CD4-positive, alpha-beta memory T cell (primary cell): ENCODE measurements at regions not wholly inside any gene's neighbourhood (a gene's known extent, or its start where the extent isn't known, plus 50 kb on each side); places are given as distances from the start of the nearest gene placed in this dataset.

Experiments
- CTCF ChIA-PET: fragments of 350-600 bp; sonication (Branson Sonifier 250); formaldehyde crosslinking; loops from one replicate; lab custom pipeline; 2021; ENCODE audit warnings: inconsistent platforms; ENCODE audit not compliant: partially characterized antibody; lab: Charles Lee
- POLR2A ChIA-PET: fragments of 350-600 bp; sonication (Branson Sonifier 250); formaldehyde crosslinking; loops from one replicate; lab custom pipeline; 2021; ENCODE audit not compliant: partially characterized antibody; lab: Charles Lee
- DNase-seq, 5 donors: peaks; one replicate each; pipeline versions ENCODE4 v3.0.0 to v3.0.0-alpha.2; 2020 to 2022; ENCODE audit warnings: mixed read lengths in 1 of 5
- H3K27ac ChIP-seq: one replicate; pipeline ENCODE4 v1.7.0; 2013; ENCODE audit warnings: low read depth, low read length
- H3K27me3 ChIP-seq: 2 replicates; pipeline ENCODE4 v1.7.0; 2013; ENCODE audit warnings: mild to moderate bottlenecking, low read length, moderate library complexity; ENCODE audit not compliant: insufficient read depth
- H3K36me3 ChIP-seq: 2 replicates; pipeline ENCODE4 v1.7.0; 2013; ENCODE audit warnings: mild to moderate bottlenecking, low read length, moderate library complexity; ENCODE audit not compliant: insufficient read depth
- H3K4me1 ChIP-seq: 2 replicates; pipeline ENCODE4 v1.7.0; 2013; ENCODE audit warnings: mild to moderate bottlenecking, low read length, moderate library complexity; ENCODE audit not compliant: insufficient read depth
- H3K4me3 ChIP-seq, 2 donors: one replicate each; pipeline ENCODE4 v1.7.0; 2013; ENCODE audit warnings: low read length in 2 of 2, mild to moderate bottlenecking in 1 of 2
- H3K9me3 ChIP-seq, 2 donors: one replicate each; pipeline ENCODE4 v1.7.0; 2013; ENCODE audit warnings: low read length in 2 of 2, control low read depth in 1 of 2; ENCODE audit not compliant: control insufficient read depth in 1 of 2
- H3K27ac Mint-ChIP-seq, 7 donors: one replicate each; pipeline ENCODE4 v1.8.0; 2020 to 2021; ENCODE audit warnings: mixed read lengths in 7 of 7, mild to moderate bottlenecking in 6 of 7, inconsistent platforms in 3 of 7, moderate library complexity in 3 of 7
- H3K27me3 Mint-ChIP-seq, 2 donors: one replicate each; pipeline ENCODE4 v1.8.0; 2020 to 2021; ENCODE audit warnings: mixed read lengths in 2 of 2
- H3K36me3 Mint-ChIP-seq, 2 donors: one replicate each; pipeline ENCODE4 v1.8.0; 2020 to 2021; ENCODE audit warnings: mixed read lengths in 2 of 2, inconsistent platforms in 1 of 2, mild to moderate bottlenecking in 1 of 2
- H3K4me1 Mint-ChIP-seq, 4 donors: one replicate each; pipeline ENCODE4 v1.8.0; 2020 to 2021; ENCODE audit warnings: mixed read lengths in 4 of 4, mild to moderate bottlenecking in 1 of 4
- H3K4me3 Mint-ChIP-seq, 8 donors: one replicate each; pipeline ENCODE4 v1.8.0; 2020 to 2021; ENCODE audit warnings: mixed read lengths in 8 of 8, mild to moderate bottlenecking in 7 of 8, moderate library complexity in 6 of 8, inconsistent platforms in 3 of 8
- H3K9me3 Mint-ChIP-seq, 8 donors: one replicate each; pipeline ENCODE4 v1.8.0; 2020 to 2021; ENCODE audit warnings: mixed read lengths in 8 of 8, mild to moderate bottlenecking in 5 of 8, inconsistent platforms in 3 of 8, moderate library complexity in 1 of 8
- intact Hi-C: fragments of 100-400 bp; cut with micrococcal nuclease; formaldehyde crosslinking; loops from one replicate; pipeline ENCODE4 v1.15.1; 2023

DNA sequence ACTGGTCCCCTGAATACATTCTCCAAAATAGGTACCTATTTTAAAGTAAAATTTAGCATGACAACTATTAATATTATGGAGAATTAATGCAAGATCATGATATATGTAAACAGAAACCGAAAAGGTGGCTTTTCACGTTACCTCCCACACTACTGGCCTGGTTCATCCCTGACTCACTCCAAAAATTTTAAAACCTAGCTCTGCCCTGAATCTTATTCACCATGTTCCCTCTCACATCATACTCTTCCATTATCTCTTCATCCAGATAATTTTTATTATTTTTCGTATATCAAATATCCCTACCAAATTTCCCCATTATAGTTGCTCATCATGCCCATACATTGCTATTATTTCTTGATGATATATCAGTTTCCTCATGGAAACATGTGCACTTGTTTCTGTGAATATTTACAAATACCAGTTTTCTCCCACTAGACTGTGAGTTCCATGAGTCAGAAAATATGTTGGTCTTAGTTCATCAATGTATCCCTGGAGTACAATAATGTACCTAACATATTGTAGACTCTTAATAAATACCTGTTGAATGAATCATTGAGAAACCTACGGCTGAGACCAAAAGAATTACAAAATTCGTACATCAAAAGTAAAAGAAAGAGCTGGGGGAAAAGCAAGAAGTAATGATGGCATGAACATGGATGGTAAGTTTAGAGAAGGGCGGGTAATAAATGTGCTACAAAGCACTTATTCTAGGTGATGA is 360.1 kb upstream of the CHAC2 start:
- intact Hi-C loops: no loop called here

DNA sequence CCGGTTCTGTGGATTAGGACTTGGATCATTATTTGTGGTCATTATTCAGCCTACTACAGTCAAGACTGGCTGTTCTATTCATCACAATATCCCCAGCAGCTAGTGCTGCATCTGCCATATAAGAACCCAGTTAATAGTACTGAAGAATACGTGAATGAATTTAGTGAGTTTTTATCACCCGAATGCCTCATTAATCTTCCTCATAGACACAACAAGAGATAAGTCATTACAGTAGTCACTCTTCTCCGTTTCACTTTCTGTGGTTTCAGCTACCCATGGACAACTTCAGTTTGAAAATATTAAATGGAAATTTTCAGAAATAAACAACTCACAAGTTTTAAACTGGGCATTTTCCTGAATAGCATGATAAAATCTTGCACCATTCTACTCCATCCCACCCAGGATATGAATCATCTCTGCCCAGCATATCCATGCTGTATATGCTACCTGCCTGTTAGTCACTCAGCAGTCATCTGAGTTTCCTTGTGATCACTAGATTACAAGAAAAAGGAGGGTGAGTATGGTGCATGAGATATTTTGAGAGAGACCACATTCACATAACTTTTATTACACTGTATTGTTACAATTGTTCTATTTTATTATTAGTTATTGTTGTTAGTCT is 363.7 kb upstream of the CHAC2 start:
- CTCF ChIA-PET: no interaction called here
- intact Hi-C loops: no loop called here
- H3K27ac ChIP-seq: no peak overlapping the region
- no peaks in the 10 kb centered on the region for H3K4me1 Mint-ChIP-seq
- no peak overlapping the region for H3K4me3 Mint-ChIP-seq
- H3K9me3 Mint-ChIP-seq: peaks cover 0 to 6% (median 2%) of the 10 kb centered on the region in 8 donors
- DNase-seq: no peak
- H3K36me3 ChIP-seq: no peaks in the 10 kb centered on the region
- H3K4me3 ChIP-seq: no peak overlapping the region
- no peaks in the 10 kb centered on the region for H3K27me3 ChIP-seq
- H3K27me3 Mint-ChIP-seq: no peaks in the 10 kb centered on the region
- POLR2A ChIA-PET: no interaction called here
- no peaks in the 10 kb centered on the region for H3K9me3 ChIP-seq
- no peaks in the 10 kb centered on the region for H3K36me3 Mint-ChIP-seq
- no peaks in the 10 kb centered on the region for H3K4me1 ChIP-seq
- no peak overlapping the region for H3K27ac Mint-ChIP-seq

More for the DNA sequence above, 360.1 kb upstream of the CHAC2 start:
- Mint-ChIP-seq H3K27me3 (peaks cover 0 to 3% of the 10 kb centered on the region in 2 donors), H3K4me1 (no peaks in the 10 kb centered on the region), H3K36me3 (no peaks in the 10 kb centered on the region), H3K4me3 (peak overlapping the region in 1 of 8 donors; percentile 43), H3K9me3 (peaks cover 0 to 9% (median 4%) of the 10 kb centered on the region in 8 donors), H3K27ac (no peak overlapping the region)
- ChIA-PET CTCF (no interaction called here), POLR2A (no interaction called here)
- Histone ChIP-seq H3K4me1 (no peaks in the 10 kb centered on the region), H3K27ac (no peak overlapping the region), H3K9me3 (no peaks in the 10 kb centered on the region), H3K4me3 (no peak overlapping the region), H3K36me3 (no peaks in the 10 kb centered on the region), H3K27me3 (no peaks in the 10 kb centered on the region)
- no peak for DNase-seq

DNA sequence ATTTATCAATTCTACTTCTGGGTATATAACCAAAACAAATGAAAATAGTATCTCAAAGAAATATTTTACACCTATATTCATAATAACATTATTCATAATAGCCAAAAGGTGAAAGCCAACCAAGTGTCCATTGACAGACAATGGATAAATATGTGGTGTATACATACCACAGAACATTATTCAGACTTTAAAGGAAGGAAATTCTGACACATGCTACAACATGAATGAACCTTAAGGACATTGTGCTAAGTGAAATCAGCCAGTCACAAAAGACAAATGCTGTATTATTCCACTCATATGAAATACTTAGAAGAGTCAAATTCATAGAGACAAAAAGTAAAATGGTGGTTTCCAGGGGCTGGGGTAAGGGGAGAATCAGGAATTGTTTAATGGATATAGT is 370.5 kb upstream of the CHAC2 start:
- no peaks in the 10 kb centered on the region for H3K36me3 Mint-ChIP-seq
- H3K27me3 Mint-ChIP-seq: no peaks in the 10 kb centered on the region
- CTCF ChIA-PET: no interaction called here
- no peak for DNase-seq
- POLR2A ChIA-PET: no interaction called here
- Histone ChIP-seq H3K9me3 (no peaks in the 10 kb centered on the region), H3K4me1 (no peaks in the 10 kb centered on the region), H3K27me3 (no peaks in the 10 kb centered on the region), H3K4me3 (no peak overlapping the region), H3K36me3 (no peaks in the 10 kb centered on the region), H3K27ac (no peak overlapping the region)
- no peak overlapping the region for H3K4me3 Mint-ChIP-seq
- intact Hi-C loops: no loop called here
- no peaks in the 10 kb centered on the region for H3K4me1 Mint-ChIP-seq
- no peak overlapping the region for H3K27ac Mint-ChIP-seq
- peaks cover 0 to 18% (median 2%) of the 10 kb centered on the region in 8 donors for H3K9me3 Mint-ChIP-seq

DNA sequence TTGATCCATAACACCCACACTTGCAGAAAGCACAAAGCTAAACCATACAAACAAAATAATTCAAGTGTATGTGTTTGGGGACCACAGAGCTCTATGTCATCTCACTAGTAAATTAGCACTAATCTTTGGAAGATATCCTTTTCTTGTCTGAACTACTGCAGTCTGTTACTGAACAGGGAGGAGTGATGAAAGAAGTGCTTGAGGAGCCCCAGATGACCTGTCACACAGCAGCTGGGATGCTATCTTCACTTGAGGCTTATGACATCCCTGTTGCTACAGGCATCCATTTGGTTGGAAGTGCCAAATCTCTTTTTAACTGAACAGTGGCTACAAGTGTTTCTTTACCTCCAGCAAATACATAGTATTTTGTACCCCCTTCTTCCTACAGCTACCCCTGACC is 386.3 kb upstream of the CHAC2 start:
- ChIA-PET POLR2A (interaction anchor here (0.5 kb wide), 1 partner anchor 25 kb away, joined by 3 read pairs; no protein-coding TSS in a partner anchor), CTCF (interaction anchor here (0.6 kb wide), 1 partner anchor 9 kb away, joined by 3 read pairs; no protein-coding TSS in a partner anchor)
- intact Hi-C loops: no loop called here
- Mint-ChIP-seq H3K36me3 (no peaks in the 10 kb centered on the region), H3K9me3 (peaks cover 0 to 4% (median 1%) of the 10 kb centered on the region in 8 donors), H3K4me3 (no peak overlapping the region), H3K4me1 (no peaks in the 10 kb centered on the region), H3K27me3 (no peaks in the 10 kb centered on the region), H3K27ac (no peak overlapping the region)
- Histone ChIP-seq H3K36me3 (no peaks in the 10 kb centered on the region), H3K4me1 (no peaks in the 10 kb centered on the region), H3K9me3 (no peaks in the 10 kb centered on the region), H3K27me3 (no peaks in the 10 kb centered on the region), H3K27ac (no peak overlapping the region), H3K4me3 (no peak overlapping the region)
- peak in 1 of 5 donors; percentile 30 for DNase-seq

DNA sequence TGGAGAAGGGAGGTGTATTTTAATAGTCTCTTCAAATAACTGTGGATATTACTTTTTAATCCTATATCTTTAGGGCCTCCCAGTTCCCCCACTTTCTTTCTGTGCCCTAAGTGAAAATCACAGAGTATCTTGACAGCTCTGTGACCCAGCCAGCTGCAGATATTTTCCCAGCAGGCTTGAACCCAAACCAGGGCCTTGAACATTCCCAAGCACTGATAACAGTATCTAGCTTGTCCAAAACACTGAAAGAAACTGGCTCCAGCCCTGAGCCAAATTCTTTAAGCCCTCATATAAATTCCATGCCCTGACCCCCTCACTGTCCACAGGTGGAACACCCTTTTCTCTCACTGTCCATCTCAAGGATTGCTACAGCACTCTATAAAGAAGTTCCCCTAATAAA is 388.1 kb upstream of the CHAC2 start:
- Mint-ChIP-seq H3K4me1 (no peaks in the 10 kb centered on the region), H3K27me3 (no peaks in the 10 kb centered on the region), H3K4me3 (no peak overlapping the region), H3K36me3 (no peaks in the 10 kb centered on the region), H3K27ac (no peak overlapping the region), H3K9me3 (peaks cover 0 to 5% (median 2%) of the 10 kb centered on the region in 8 donors)
- POLR2A ChIA-PET: no interaction called here
- Histone ChIP-seq H3K27ac (no peak overlapping the region), H3K27me3 (no peaks in the 10 kb centered on the region), H3K9me3 (no peaks in the 10 kb centered on the region), H3K4me1 (no peaks in the 10 kb centered on the region), H3K36me3 (no peaks in the 10 kb centered on the region), H3K4me3 (no peak overlapping the region)
- intact Hi-C loops: no loop called here
- no peak for DNase-seq
- CTCF ChIA-PET: no interaction called here

DNA sequence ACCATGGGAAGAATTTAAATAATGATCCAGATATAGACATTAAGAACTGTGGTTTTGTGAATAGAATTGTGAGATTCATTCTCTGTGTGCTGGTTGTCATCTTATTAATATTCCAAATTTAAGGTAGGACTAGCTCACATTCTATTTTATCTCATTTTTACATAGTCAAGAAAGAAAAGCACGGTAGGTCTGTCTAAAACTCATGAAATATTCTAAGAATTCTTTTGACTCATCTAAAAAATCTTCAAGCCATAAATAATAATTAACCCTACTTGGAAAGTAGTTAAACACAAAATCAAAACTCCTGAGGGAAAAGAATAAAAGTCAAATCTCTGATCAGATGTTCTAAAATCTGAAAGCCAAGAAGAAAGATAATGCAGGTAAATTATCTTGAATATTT is 388.8 kb upstream of the CHAC2 start:
- CTCF ChIA-PET: no interaction called here

DNA sequence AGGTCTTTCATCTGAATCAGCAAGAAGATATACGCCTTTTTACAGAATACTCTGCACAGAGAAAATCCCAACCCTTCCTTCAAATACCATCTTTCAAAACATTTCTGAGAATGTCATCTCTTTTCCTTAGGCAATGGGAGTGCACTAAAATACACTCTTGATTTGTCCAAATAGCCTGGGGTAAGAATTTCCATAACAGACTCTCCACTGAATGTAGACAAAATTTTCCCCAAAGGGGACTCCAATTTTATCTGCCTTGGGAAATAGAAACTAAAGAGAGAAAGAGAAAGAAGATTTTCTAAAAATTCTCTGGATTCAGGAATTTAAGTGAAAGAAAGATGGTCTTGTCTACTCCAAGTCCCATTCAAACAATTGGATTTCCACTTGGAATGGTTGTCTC is 394.5 kb upstream of the CHAC2 start:
- Histone ChIP-seq H3K36me3 (no peaks in the 10 kb centered on the region), H3K9me3 (no peaks in the 10 kb centered on the region), H3K4me3 (no peak overlapping the region), H3K27me3 (no peaks in the 10 kb centered on the region), H3K27ac (no peak overlapping the region), H3K4me1 (no peaks in the 10 kb centered on the region)
- Mint-ChIP-seq H3K4me1 (no peaks in the 10 kb centered on the region), H3K9me3 (peaks cover 0 to 8% (median 2%) of the 10 kb centered on the region in 8 donors), H3K27ac (no peak overlapping the region), H3K4me3 (no peak overlapping the region), H3K36me3 (no peaks in the 10 kb centered on the region), H3K27me3 (peaks cover 0 to 2% of the 10 kb centered on the region in 2 donors)
- ChIA-PET POLR2A (no interaction called here), CTCF (no interaction called here)
- no peak for DNase-seq
- intact Hi-C loops: no loop called here

More for the DNA sequence above, 388.8 kb upstream of the CHAC2 start:
- H3K36me3 ChIP-seq: no peaks in the 10 kb centered on the region
- no peaks in the 10 kb centered on the region for H3K4me1 ChIP-seq
- H3K9me3 ChIP-seq: no peaks in the 10 kb centered on the region
- POLR2A ChIA-PET: no interaction called here
- no peak overlapping the region for H3K4me3 ChIP-seq
- Mint-ChIP-seq H3K4me1 (no peaks in the 10 kb centered on the region), H3K9me3 (peaks cover 0 to 5% (median 2%) of the 10 kb centered on the region in 8 donors), H3K27ac (no peak overlapping the region), H3K27me3 (no peaks in the 10 kb centered on the region), H3K36me3 (no peaks in the 10 kb centered on the region), H3K4me3 (no peak overlapping the region)
- no peak for DNase-seq
- no peaks in the 10 kb centered on the region for H3K27me3 ChIP-seq
- intact Hi-C loops: no loop called here
- H3K27ac ChIP-seq: no peak overlapping the region
